ENCODE measurements at regions not wholly inside any gene's neighbourhood (a gene's known extent, or its start where the extent isn't known, plus 50 kb on each side); places are given as distances from the start of the nearest gene placed in this dataset.
"Not testable (repeated sequence)": the region's sequence is repeated elsewhere in the genome, so short reads cannot be mapped to it uniquely, and the experiment has no call there.

DNA sequence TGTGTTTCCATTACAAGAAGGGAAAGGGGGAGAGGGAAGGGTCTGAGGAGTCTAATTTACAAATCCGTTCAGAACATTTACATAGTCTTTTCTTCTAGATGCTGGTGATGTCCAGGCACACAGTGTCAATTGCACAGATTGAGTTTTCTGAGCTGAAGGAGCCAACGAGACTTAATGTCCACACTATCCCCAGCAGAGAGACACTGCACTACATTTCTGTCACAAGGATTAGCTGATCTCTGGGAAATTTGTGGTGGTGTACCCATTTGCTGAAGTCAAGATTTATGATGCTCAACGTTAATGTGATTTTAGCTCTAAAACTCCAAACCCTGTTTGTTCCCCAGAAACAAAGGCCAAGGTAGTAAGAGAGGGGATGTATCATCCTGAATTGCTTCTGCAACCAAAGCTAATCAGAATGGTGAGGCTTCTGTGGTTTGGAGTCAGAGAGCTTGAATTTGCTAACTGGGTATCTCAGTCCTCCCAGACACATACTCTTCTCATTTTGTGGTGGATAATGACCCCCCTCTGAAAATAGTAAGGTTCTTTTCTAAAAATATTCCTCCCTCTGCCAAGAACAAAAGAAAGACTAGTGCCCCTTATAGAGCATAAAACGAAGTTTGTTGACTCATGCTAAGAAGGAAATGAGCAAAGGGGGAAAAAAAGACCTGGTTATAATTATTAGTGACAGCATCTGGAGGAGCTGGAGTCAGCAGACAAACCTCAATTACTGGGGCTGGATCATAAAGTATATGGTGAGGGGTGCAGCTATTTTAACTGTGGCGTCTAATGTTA lies 416.9 kb downstream of the PSAT1 start:
- no peak for DNase-seq

DNA sequence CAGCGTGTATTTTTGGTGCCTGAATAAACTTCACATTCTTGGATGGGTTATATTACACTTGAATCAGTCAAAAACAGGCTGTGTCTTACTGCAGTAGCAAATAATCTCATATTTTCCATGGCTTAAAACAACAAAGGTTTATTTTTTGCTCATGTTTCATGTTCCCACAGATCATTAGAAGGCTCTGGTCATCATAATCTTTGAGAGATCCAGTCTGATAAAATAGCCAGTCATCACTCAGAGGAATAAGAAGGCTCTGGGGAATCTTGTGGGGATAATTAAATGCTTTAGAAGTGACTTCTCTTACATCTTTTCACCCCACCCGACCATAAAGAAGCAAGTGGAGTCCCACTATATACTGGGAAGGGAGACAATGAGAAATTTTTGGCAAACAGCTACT lies 417.7 kb downstream of the PSAT1 start:
- DNase-seq = no peak

DNA sequence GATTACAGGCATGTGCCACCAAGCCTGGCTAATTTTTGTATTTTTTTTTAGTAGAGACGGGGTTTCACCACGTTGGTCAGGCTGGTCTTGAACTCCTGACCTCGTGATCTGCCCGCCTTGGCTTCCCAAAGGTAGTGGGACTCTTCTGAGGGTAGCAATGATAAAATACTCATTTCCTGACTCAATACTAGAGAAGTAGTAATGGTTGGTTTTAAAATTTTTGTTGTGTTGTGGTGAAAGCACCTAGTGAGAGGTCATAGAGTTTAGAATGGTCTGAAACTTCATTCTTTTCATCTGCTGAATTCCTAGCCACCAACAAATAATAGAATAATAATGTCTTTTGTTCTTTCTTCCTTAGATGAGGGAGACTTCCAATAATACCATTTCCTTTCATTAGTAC lies 422.1 kb downstream of the PSAT1 start:
- not testable (repeated sequence) for DNase-seq

DNA sequence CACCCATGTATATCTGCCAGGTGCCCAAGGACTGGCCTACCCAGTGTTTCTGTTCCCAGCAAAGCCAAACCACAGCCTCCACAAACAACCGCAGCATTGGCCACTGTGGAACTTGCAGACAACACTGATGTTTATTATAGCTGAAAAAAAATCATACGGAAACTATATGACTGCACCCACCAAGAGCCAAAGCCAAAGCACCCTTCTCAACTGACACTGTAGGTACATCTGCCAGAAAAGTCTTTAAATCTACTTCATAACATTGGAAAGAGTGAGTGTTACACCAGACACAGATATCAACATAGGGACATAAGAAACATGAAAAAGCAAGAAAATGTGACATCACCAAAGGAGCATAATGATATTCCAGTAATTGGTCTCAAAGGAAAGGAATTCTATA lies 428.0 kb downstream of the PSAT1 start:
- DNase-seq = no peak

DNA sequence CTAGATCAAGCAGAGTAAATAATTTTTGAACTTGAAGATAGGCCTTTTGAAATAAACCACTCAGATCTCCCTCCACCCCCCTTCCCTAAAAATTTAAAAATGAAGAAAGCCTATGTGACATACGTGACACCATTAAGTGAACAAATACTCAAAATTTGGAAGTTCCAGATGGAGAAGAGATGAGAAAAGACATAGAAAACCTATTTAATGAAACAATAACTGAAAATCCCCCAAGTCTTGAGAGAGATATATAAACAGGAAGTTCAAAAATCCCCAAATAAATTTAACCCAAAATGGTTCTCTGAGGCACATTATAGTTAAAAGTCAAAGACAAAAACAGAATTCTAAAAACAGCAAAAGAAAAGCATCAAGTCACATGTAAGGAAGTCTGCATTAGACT lies 428.6 kb downstream of the PSAT1 start:
- DNase-seq = no peak

DNA sequence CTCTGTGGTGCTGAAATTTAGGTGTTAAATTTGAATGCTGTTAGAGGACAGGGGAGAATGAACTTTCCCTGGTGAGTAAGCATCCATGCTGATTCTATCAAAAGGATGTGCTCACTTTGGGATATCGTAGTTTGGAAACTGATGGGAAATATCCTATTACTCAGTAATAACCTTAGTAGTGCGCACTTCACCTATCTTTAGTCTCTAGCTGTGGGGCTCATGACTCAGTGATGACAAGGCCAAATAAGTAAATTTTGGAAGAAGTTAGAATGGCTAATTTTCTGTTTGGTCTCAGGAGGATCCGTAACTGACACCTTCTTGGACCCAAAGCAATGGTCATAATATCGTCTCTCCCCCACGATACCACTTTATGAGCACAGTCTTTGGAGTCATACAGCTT lies 448.4 kb downstream of the PSAT1 start:
- DNase-seq = no peak

DNA sequence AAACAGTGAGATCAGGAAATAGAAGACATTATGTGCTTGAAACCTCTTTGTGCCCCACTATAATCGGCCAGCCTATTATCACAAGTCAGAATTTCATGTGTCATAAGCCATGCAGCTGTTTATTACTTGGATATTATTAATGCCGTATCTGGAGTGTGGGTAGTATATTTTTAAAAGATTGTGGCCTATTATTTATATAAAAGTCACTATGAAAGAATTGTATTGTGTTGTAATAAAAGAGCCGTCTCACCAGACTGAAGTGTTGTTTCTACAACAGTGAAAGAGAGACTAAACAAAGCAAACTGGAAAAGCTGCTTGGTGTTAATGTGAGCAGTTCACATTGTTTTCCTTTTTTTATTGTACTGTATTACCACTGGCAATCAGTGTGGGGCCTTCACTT lies 449.1 kb downstream of the PSAT1 start:
- no peak for DNase-seq

DNA sequence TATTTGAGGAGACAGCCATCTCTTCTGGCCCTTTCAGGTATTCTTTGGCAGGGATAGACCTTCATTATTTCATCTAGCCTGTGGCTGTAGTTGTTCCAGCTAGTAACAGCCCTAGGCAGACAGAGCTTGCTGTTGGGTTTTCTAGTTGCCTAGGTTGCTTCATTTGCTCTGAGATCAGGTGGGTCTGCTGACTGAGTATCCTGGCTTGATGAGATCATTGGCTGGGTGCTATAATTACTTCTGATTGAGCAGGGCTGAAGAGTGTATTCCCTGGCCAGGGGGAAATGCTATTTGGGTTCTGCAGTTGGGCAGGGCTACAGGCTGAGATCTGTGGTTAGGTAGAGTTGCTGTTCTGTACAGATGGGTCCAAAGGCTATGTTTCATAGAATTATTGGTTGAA lies 456.1 kb downstream of the PSAT1 start:
- DNase-seq = no peak

DNA sequence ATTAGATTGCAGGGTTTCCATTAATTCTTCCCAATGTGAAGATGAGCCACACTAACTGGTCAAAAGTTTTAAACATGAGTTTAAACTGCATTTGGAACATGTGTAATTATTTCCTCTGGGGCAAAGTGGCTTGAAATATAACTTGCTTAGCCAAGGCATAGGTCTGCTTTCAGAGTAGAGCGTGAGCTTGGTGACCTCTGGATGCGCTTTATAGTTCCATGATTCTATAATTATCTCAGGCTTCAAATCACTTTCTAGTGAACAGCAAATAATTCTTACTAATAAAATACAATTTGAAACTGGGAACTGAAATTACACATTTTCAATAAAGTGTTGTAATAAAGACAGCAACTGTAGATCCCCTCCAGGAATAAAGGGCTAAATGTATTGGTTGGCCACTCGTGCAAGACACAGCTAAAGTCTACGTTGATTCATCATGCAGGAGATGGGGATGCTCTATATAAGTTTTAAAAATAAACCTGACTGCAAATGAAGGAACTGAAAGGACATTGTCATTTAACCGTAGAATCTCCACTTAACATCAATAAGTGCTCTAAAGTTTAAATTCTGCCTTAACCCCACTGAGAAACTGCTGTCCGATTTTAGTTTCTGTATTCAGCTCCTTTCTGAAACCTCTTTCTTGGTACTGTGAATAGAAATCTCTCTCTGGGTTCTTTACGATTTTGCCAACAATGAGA lies 460.0 kb downstream of the PSAT1 start:
- DNase-seq = no peak

DNA sequence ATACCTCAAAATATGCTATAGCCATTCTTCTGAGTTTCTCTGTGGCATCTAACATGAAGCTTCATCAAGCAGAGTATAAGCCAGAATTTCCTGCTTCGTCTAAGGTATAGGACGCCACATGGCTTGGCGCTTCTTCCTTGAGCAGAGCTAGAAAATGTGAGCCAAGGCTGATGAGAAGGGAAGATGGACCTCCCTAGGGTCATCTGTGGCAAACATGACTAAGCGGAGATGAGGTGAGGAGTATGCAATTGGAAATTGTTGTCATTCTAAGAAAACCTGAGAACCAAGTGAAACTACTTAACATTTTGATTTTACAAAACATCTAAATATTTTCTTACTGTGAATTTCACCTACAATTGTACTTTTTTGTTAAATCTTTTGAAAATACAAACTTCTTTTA lies 466.5 kb downstream of the PSAT1 start:
- DNase-seq = no peak

DNA sequence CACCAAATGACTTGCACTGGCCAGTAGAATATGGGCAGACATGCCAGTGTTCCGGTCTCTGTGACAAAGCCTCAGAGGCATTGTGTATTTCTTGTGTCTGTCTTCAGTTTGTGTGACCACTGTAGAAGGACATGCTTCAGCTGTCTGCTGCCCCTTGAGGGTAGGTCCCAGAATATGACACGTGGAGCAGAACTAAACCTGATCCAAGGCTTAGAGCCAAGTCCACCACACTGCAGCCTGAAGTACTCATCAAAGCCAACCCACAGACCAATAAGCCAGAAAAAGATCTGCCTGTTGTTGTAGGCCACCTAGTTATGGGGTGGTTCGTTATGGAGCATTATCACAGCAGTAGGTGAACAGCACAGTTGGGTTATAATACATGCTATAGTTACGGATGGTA lies 468.9 kb downstream of the PSAT1 start:
- DNase-seq = no peak

DNA sequence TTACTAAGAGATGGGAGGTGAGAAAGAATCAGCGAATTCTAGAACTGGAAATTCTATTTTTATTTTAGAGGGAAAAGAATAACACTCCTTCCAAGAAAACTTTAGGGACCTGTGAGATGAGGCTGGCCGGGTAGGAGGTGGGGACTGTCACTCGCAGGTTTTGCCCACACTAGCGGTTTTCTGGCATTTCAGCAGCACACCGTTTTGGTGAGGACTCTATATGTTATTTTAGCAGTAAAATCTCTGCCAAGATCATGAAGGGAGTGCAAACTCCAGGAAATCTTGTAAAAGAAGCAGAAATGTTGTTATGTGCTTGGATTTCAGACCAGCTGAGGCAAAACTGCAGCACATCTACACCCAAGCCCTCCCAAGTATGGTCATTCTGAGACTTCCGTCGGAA lies 470.6 kb downstream of the PSAT1 start:
- peak in 18 of 58 donors; percentile 1 to 29 (median 6) for DNase-seq

DNA sequence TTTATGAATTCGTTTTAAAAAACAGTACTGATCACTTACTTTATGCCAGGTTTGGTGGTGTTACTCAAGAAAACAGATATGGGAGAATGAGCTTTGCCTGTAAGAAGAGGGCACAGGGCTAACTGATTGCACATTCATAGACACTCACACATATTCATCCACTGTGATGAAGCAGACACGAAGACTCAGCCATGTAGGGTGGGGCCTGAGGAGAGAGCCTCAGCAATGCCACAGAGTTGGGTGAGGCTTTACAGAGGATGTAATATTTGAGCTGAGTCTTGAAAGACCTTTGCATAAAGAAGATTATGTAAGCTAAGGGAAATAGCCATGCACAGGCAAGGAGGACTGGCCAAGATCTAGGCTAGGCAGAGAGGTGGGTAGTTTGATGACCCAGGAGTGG lies 472.8 kb downstream of the PSAT1 start:
- DNase-seq = no peak

DNA sequence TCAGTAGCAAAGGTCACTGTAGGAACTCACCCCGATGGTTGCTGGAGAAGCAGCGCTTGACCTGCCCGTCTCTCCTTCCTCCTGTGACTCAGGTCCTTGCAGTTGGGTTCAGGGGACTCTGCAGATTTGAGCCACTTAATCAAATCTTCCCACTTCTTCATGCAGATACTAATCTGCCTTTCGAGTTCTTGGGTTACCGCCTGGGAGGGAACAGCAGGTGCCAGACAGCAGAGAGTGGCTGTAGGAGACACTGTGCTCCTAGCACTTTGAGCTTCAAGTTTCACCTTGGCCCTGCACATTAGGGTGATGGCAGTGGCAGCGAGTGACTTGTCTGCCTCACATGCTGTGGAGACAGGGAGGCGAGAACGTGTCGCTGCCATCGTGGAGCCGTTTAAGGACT lies 478.3 kb downstream of the PSAT1 start:
- no peak for DNase-seq

DNA sequence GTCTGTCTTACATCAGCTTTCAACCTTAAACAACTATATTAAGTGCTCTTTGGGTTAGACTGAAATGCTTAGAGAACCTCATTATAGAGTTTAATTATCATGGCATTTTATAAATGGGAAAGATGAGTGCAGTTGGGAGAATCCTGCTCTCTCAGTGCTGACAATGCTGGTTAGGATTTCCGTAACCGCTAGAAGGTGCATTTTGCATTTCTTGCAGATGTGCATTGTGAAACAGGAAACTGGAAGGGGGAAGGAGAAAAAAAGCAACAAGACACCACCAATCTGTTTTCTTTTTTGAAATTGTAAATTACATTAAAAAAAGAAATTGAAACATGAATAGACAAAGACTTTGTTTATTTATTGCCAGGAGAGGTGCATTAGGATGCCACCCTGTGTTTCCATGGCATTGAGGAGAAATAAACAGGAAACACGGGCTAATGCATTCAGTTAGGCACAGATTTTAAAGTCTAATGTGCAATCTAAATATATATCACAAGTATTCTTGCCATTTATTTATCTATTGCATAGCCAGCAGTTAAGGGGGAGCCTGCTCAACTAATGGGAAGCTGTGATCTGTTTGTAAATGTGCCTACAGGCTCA lies 478.9 kb downstream of the PSAT1 start:
- DNase-seq = peak in 1 of 58 donors; percentile 4

DNA sequence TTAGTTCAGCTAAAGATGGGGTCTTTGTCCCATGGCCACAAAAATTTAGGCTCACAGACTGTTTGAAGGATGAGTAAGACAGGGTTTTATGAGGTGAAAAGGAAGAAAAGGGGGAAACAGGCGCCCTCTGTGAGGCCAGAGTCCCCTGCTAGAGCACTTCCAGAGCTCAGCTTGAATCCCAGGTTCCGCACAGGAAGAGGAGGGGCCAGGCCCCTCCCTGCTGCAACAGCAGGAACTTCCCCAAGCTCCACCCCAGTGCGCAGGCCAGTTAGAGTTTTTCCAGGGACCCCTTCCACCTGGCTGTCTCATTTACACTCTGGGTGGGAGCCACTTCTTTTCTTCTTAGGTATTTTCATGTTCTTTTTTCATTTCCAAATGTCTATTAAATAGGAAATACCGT lies 480.8 kb downstream of the PSAT1 start:
- DNase-seq = no peak

DNA sequence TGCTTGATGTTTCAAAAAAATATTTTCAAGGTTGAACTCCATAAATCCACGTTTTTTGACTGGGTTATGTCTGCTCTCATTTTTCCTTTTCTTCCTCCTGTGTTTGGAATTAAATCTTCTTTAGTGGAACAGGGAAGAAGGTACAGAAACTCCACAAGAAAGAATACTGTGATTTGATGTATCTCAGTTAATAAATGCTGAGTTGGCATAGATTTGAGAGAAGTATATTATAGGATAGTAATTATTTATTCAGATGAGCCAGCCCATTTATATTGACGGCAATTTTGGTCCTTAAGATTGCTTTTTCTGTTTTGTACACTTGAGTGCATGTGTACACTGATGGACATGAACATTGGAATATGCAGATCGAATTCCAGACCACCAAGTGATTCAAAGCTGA lies 481.4 kb downstream of the PSAT1 start:
- no peak for DNase-seq

DNA sequence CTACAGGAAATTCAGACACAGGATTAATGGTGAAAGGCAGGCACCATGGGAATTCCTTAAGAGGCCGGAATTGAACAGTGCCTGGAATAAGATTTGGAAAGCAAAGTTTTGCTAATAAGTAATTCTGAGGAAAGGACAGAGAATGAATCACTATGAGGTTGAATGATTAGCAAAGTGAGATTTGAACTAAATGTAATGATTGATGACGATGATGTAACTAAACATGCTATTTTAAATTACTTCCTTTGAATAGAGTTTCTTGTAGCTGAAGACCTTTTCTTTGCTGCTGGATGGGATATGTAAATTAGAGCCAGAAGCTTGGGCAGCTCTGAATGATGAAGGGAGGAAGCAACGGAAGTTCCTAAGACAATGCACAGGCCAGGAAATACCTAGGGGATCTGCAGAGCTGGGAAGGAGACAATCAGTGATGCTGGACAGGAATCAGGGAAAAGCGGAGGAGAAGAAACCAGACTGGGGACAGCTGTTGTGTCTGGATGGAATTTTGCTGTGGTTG lies 482.0 kb downstream of the PSAT1 start:
- DNase-seq = no peak

DNA sequence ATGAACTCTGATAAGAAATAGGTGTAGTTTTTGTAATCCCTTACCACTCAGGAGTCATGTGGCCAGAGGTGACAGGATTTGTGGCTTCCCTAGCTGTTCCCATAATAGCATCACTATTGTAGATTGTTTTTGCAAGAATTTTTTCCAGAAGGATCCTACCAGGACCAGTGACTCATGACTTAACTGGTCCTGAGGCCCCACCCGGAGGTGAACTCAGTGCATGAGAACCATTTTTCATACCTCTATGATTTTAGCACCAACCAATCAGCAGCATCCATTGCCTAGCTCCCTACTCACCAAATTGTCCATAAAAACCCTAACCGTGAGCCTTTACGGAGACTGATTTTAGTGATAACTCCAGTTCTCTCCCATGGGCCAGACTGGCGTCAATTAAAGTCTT lies 484.8 kb downstream of the PSAT1 start:
- DNase-seq = no peak

DNA sequence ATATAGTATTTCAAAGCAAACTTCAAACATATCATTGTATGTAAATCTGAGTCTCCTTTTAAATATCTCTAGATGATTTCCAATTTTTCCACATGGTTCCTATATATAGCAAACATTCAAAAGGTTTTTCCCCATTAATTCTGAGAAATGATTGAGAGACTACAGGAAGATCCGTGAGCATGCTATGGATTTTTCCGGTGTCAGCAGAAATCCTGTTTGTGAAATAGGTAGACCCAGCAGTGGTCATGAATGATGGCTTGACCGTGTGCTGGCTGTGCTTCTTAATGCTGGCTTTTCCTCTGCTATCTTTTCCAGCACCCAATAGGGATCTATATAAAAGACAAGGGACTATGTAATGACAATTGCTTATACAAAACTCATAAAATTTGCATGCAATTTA lies 485.3 kb downstream of the PSAT1 start:
- DNase-seq = no peak

DNA sequence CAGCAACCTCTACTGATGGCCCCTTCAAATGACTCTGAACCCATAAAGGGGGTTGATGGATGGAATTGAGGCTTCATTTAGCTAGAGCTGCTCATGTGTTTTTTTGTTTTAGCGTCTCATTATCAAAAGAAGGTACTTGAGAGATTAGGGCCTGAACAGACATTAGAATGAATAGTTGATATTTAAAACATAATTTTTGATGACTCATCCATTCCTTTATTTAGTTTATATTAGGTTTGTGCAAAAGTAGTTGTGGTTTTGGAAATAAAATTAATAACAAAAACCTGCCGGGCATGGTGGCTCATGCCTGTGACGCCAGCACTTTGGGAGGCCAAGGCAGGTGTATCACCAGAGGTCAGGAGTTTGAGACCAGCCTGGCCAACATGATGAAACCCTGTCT lies 485.9 kb downstream of the PSAT1 start:
- DNase-seq = no peak

DNA sequence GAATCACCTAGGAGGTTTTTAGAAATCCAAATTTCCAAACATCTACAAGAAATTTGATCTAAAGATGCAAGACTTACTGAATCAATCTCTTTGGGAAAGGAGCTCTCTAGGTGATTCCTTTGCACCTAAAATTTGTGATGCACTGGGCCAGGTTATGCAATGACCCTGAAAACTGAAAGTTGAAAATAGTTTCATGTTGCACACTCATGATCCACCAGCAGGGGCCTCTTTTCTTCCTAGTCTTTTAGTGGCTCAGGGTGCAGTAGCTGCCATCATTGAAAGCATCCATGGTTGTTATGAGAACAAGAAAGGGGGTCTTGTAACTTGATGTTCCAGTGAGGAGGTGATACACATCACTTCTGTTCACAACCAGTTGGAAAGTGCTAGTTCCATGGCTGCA lies 486.8 kb downstream of the PSAT1 start:
- no peak for DNase-seq

DNA sequence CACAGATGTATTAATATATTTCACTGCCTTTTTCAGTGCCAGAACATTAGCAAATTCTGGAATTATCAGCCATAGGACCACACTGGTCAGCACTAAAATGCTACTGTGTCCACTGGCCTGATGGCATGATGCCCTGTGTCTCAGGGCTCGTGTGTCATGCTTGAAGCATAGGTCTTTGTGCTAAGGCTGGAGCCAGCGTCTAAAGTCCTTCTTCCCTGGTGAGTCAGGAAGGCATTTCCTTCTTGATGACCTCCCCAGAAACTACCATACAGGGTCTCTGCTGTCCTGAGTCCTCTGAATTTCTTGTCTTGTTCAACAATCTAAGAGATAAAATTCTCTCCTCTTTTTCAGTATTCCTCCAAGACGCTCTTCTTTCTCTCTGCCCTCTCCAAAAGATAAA lies 489.9 kb downstream of the PSAT1 start:
- no peak for DNase-seq

All from anterior cingulate cortex (tissue), 58 donors.